H1 (cell line): ENCODE measurements at regions not wholly inside any gene's neighbourhood (a gene's known extent, or its start where the extent isn't known, plus 50 kb on each side); places are given as distances from the start of the nearest gene placed in this dataset.

Experiments used
- CTCF ChIA-PET: fragments of 300-600 bp; sonication (Branson Sonifier 250); formaldehyde crosslinking; loops from one replicate; lab custom pipeline; 2021; ENCODE audit not compliant: partially characterized antibody; lab: Charles Lee
- POLR2A ChIA-PET: fragments of 300-600 bp; sonication (Branson Sonifier 250); formaldehyde crosslinking; loops from one replicate; lab custom pipeline; 2021; ENCODE audit warnings: inconsistent platforms; ENCODE audit not compliant: partially characterized antibody; lab: Charles Lee
- DNase-seq, 2 experiments: peaks; one replicate each; pipeline versions ENCODE4 v3.0.0 to v3.0.0-alpha.2; 2010 to 2022; ENCODE audit warnings: low spot score in 2 of 2, low read depth in 1 of 2, mixed read lengths in 1 of 2
- FAIRE-seq: peaks from 2 replicates; lab custom pipeline; 2011; peaks lifted over from hg19 to GRCh38; lab: Jason Lieb, UNC
- H2AFZ ChIP-seq: 2 replicates; pipeline ENCODE4 v1.8.1; 2012; ENCODE audit warnings: low read length, inconsistent platforms
- H2AK5ac ChIP-seq: 2 replicates; pipeline ENCODE4 v1.6.1; 2013; ENCODE audit warnings: low read depth, low read length
- H2BK120ac ChIP-seq: replicated peaks from 2 replicates; pipeline ENCODE3; 2013; ENCODE audit warnings: low read depth, low read length, inconsistent platforms
- H2BK12ac ChIP-seq: 2 replicates; pipeline ENCODE4 v1.6.1; 2013; ENCODE audit warnings: low read depth, low read length
- H2BK15ac ChIP-seq: 2 replicates; pipeline ENCODE4 v1.6.1; 2013; ENCODE audit warnings: low read length
- H2BK20ac ChIP-seq: 2 replicates; pipeline ENCODE4 v1.6.1; 2013; ENCODE audit warnings: low read length
- H2BK5ac ChIP-seq: 2 replicates; pipeline ENCODE4 v1.6.1; 2013; ENCODE audit warnings: low read depth, low read length
- H3K14ac ChIP-seq: 2 replicates; pipeline ENCODE4 v1.6.1; 2013; ENCODE audit warnings: inconsistent platforms; ENCODE audit not compliant: insufficient read length
- H3K18ac ChIP-seq: 2 replicates; pipeline ENCODE4 v1.6.1; 2013; ENCODE audit warnings: low read length; ENCODE audit errors: extremely low read depth
- H3K23ac ChIP-seq: 2 replicates; pipeline ENCODE4 v1.6.1; 2013; ENCODE audit warnings: inconsistent platforms; ENCODE audit not compliant: insufficient read length
- H3K23me2 ChIP-seq: 2 replicates; pipeline ENCODE4 v1.6.1; 2013; ENCODE audit warnings: low read depth, low read length
- H3K27ac ChIP-seq: 2 replicates; pipeline ENCODE4 v1.6.1; 2011; ENCODE audit warnings: low read depth, low read length, inconsistent platforms
- H3K27me3 ChIP-seq, 4 experiments: replicated peaks in 1 of 4; 1 replicate in 1 of 4; 2 replicates in 3 of 4; pipeline versions ENCODE4 v1.6.1 to v1.8.1; 2011 to 2013; ENCODE audit warnings: low read length in 3 of 4, mild to moderate bottlenecking in 3 of 4, inconsistent platforms in 2 of 4, mixed read lengths in 2 of 4, moderate library complexity in 1 of 4; ENCODE audit not compliant: control insufficient read depth in 3 of 4, insufficient read depth in 3 of 4; ENCODE audit errors: extremely low read depth in 1 of 4
- H3K36me3 ChIP-seq, 4 experiments: 2 replicates each; pipeline versions ENCODE4 v1.6.1 to v1.8.1; 2011 to 2013; ENCODE audit warnings: mild to moderate bottlenecking in 4 of 4, low read length in 3 of 4, moderate library complexity in 2 of 4, control low read depth in 1 of 4, inconsistent platforms in 1 of 4; ENCODE audit not compliant: insufficient read depth in 4 of 4, control insufficient read depth in 2 of 4
- H3K4ac ChIP-seq: replicated peaks from 2 replicates; pipeline ENCODE3; 2013; ENCODE audit warnings: low read length, low read depth, mixed read lengths, inconsistent platforms; ENCODE audit not compliant: insufficient read length
- H3K4me1 ChIP-seq, 4 experiments: replicated peaks in 1 of 4; 1 replicate in 1 of 4; 2 replicates in 3 of 4; pipeline versions ENCODE4 v1.6.1 to v1.8.1; 2011 to 2013; ENCODE audit warnings: low read length in 3 of 4, inconsistent platforms in 2 of 4, mixed read lengths in 1 of 4; ENCODE audit not compliant: insufficient read depth in 4 of 4, control insufficient read depth in 3 of 4
- H3K4me2 ChIP-seq, 2 experiments: 2 replicates each; pipeline versions ENCODE4 v1.6.1 to v1.8.1; 2011 to 2013; ENCODE audit warnings: low read depth in 2 of 2, low read length in 2 of 2, control low read depth in 1 of 2, inconsistent platforms in 1 of 2, mild to moderate bottlenecking in 1 of 2; ENCODE audit not compliant: insufficient read depth in 1 of 2
- H3K4me3 ChIP-seq, 4 experiments: fragments of 200-600, 300-600 bp in 1 of 4; sonication (generic), shearing (Covaris generic), sonication (Bioruptor Twin) in 1 of 4; 2 replicates each; pipeline versions ENCODE4 v1.5.1 to v1.8.1; 2011 to 2016; ENCODE audit warnings: low read length in 4 of 4, low read depth in 3 of 4, control low read depth in 2 of 4, inconsistent platforms in 2 of 4, mild to moderate bottlenecking in 2 of 4, mixed read lengths in 1 of 4, moderate library complexity in 1 of 4; ENCODE audit not compliant: insufficient read depth in 2 of 4; ENCODE audit errors: extremely low read depth in 1 of 4
- H3K56ac ChIP-seq: replicated peaks from 2 replicates; pipeline ENCODE3; 2013; ENCODE audit warnings: low read depth, mild to moderate bottlenecking, mixed read lengths, low read length, inconsistent platforms; ENCODE audit not compliant: insufficient read length
- H3K79me1 ChIP-seq: 2 replicates; pipeline ENCODE4 v1.6.1; 2013; ENCODE audit warnings: low read depth, low read length, control low read depth
- H3K79me2 ChIP-seq, 2 experiments: 2 replicates each; pipeline versions ENCODE4 v1.6.1 to v1.8.1; 2012 to 2013; ENCODE audit warnings: low read length in 2 of 2, mild to moderate bottlenecking in 2 of 2, inconsistent platforms in 1 of 2; ENCODE audit not compliant: insufficient read depth in 2 of 2, control insufficient read depth in 1 of 2
- H3K9ac ChIP-seq, 4 experiments: replicated peaks in 1 of 4; 1 replicate in 1 of 4; 2 replicates in 3 of 4; pipeline versions ENCODE4 v1.6.1 to v1.8.1; 2011 to 2013; ENCODE audit warnings: low read depth in 3 of 4, low read length in 3 of 4, control low read depth in 2 of 4, mild to moderate bottlenecking in 2 of 4, moderate library complexity in 2 of 4, inconsistent platforms in 1 of 4; ENCODE audit errors: extremely low read depth in 1 of 4
- H3K9me3 ChIP-seq, 2 experiments: 2 replicates each; pipeline versions ENCODE4 v1.6.1 to v1.8.1; 2012 to 2013; ENCODE audit warnings: mild to moderate bottlenecking in 2 of 2, moderate library complexity in 2 of 2, control low read depth in 1 of 2, inconsistent platforms in 1 of 2, low read depth in 1 of 2, low read length in 1 of 2, mixed read lengths in 1 of 2; ENCODE audit not compliant: insufficient read depth in 2 of 2
- H4K20me1 ChIP-seq, 2 experiments: replicated peaks in 1 of 2; 2 replicates each; pipeline versions ENCODE3 to v1.8.1; 2011 to 2013; ENCODE audit warnings: inconsistent platforms in 2 of 2, low read length in 2 of 2, mild to moderate bottlenecking in 1 of 2; ENCODE audit not compliant: insufficient read depth in 2 of 2, control insufficient read depth in 1 of 2
- H4K5ac ChIP-seq: 2 replicates; pipeline ENCODE4 v1.6.1; 2013; ENCODE audit warnings: low read length, low read depth, mixed read lengths, inconsistent platforms; ENCODE audit not compliant: insufficient read length
- H4K8ac ChIP-seq: 2 replicates; pipeline ENCODE4 v1.8.0; 2013; ENCODE audit warnings: mild to moderate bottlenecking, moderate library complexity, low read length, inconsistent platforms; ENCODE audit not compliant: insufficient read depth; ENCODE audit errors: extremely low read depth
- H4K91ac ChIP-seq: replicated peaks from 2 replicates; pipeline ENCODE3; 2013; ENCODE audit warnings: low read length, mixed read lengths, inconsistent platforms; ENCODE audit not compliant: insufficient read length
- CEBPB ChIP-seq: IDR thresholded peaks from 2 replicates; pipeline ENCODE4 v1.6.1; 2012; ENCODE audit warnings: low read depth, low read length
- CHD1 ChIP-seq: IDR thresholded peaks from 2 replicates; pipeline ENCODE4 v1.6.1; 2012; ENCODE audit warnings: low read depth, low read length, improper control_type of control experiment
- CTBP2 ChIP-seq: IDR thresholded peaks from 2 replicates; pipeline ENCODE4 v1.7.0; 2011; ENCODE audit warnings: borderline replicate concordance, mild to moderate bottlenecking, moderate library complexity, mixed read lengths, low read length; ENCODE audit not compliant: insufficient read depth, insufficient read length
- EZH2 ChIP-seq: fragments of 200-600 bp; sonication (generic); IDR thresholded peaks from 2 replicates; pipeline ENCODE4 v1.7.1; 2012; ENCODE audit warnings: low read depth, mild to moderate bottlenecking, moderate library complexity, low read length, inconsistent platforms; ENCODE audit not compliant: severe bottlenecking
- GABPA ChIP-seq: IDR thresholded peaks from 2 replicates; pipeline ENCODE4 v1.6.1; 2011; ENCODE audit warnings: mild to moderate bottlenecking, low read length, moderate library complexity, borderline replicate concordance; ENCODE audit not compliant: insufficient read depth
- KDM1A ChIP-seq: fragments of 200-600, 300-600 bp; sonication (generic); IDR thresholded peaks from 2 replicates; pipeline ENCODE4 v1.7.1; 2016; ENCODE audit warnings: mild to moderate bottlenecking, low read length, borderline replicate concordance
- MAFK ChIP-seq: IDR thresholded peaks from 2 replicates; pipeline ENCODE4 v1.6.1; 2012; ENCODE audit warnings: low read depth, mild to moderate bottlenecking, improper control_type of control experiment, low read length
- NANOG ChIP-seq: IDR thresholded peaks from 2 replicates; pipeline ENCODE4 v1.6.1; 2011; ENCODE audit warnings: low read length, low read depth, mild to moderate bottlenecking, inconsistent platforms; ENCODE audit not compliant: insufficient read depth, poor library complexity, severe bottlenecking
- PHF8 ChIP-seq: fragments of 200-600 bp; sonication (generic); conservative IDR thresholded peaks from 2 replicates; pipeline ENCODE4 v1.7.1; 2012; ENCODE audit warnings: low read depth, mild to moderate bottlenecking, inconsistent platforms, low read length, moderate library complexity
- RBBP5 ChIP-seq: IDR thresholded peaks from 2 replicates; pipeline ENCODE4 v1.7.1; 2012; ENCODE audit warnings: low read depth, mild to moderate bottlenecking, inconsistent platforms, low read length, moderate library complexity, borderline replicate concordance
- SIRT6 ChIP-seq: IDR thresholded peaks from one replicate; pipeline ENCODE4 v1.7.1; 2012; ENCODE audit warnings: low read length, inconsistent platforms
- TBP ChIP-seq: IDR thresholded peaks from 2 replicates; pipeline ENCODE4 v1.6.1; 2011; ENCODE audit warnings: low read depth, low read length, improper control_type of control experiment
- ZNF274 ChIP-seq: IDR thresholded peaks from 2 replicates; pipeline ENCODE4 v1.7.0; 2012; ENCODE audit warnings: low read length, borderline replicate concordance; ENCODE audit errors: extremely low read depth
- WGBS, 2 experiments: shearing (Covaris generic) in 1 of 2; methylation state at CpG; one replicate each; pipeline versions ENCODE4 v1.1.6 to v1.1.7; 2013 to 2015; ENCODE audit warnings: low lambda C conversion rate in 2 of 2, mixed read lengths in 2 of 2, inconsistent platforms in 1 of 2, low coverage in 1 of 2, missing lambda C conversion rate in 1 of 2; ENCODE audit not compliant: insufficient replicate concordance in 2 of 2, insufficient coverage in 1 of 2, insufficient read length in 1 of 2; ENCODE audit errors: extremely low coverage in 1 of 2, missing lambda C conversion rate in 1 of 2; 5-methylcytosine and 5-hydroxymethylcytosine counted together
- TF ChIP-seq, protein P1 (sequence below): IDR thresholded peaks from 2 replicates; pipeline ENCODE4 v1.6.1; 2011; ENCODE audit warnings: low read length, improper control_type of control experiment

DNA sequence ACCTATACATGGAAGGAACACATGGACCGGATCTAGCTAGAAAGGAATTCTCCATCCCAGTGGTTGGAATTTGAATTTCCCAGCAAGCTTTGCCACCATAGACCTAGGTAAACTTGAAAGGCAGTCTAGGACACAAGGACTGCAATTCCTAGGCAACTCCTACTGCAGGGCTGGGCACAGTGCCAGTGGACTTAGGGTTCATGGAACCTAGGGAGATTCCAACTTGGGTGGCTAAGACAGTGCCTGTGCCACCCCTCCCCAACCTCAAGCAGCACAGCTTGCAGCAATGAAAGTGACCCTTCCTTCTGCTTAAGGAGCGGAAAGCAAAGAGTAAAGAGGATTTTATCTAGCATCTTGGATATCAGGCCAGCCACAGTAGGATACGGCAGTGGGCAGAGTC, 663.3 kb downstream of the ELAVL2 start:
- Histone ChIP-seq H2BK120ac (no peak overlapping the region), H4K8ac (no peak overlapping the region), H2BK5ac (no peak overlapping the region), H3K14ac (no peak overlapping the region), H3K27me3 (no peaks in the 10 kb centered on the region), H4K5ac (no peak overlapping the region), H2AFZ (no peak overlapping the region), H3K23ac (no peak overlapping the region), H3K9ac (no peak overlapping the region), H2BK15ac (no peak overlapping the region), H2BK20ac (no peak overlapping the region), H3K79me1 (no peaks in the 10 kb centered on the region), H3K4ac (no peak overlapping the region), H3K9me3 (no peaks in the 10 kb centered on the region), H4K91ac (no peak overlapping the region), H3K56ac (no peak overlapping the region), H3K4me2 (no peak overlapping the region), H3K23me2 (no peaks in the 10 kb centered on the region), H2BK12ac (no peak overlapping the region), H3K4me1 (no peaks in the 10 kb centered on the region), H4K20me1 (no peaks in the 10 kb centered on the region), H2AK5ac (no peak overlapping the region), H3K18ac (no peak overlapping the region), H3K27ac (no peak overlapping the region), H3K36me3 (no peaks in the 10 kb centered on the region), H3K79me2 (no peaks in the 10 kb centered on the region), H3K4me3 (no peak overlapping the region)
- ChIA-PET CTCF (interaction anchor here (1.1 kb wide), 1 partner anchor 10 kb away, joined by 3 read pairs; no protein-coding TSS in a partner anchor), POLR2A (no interaction called here)
- no peak for DNase-seq
- 94% methylated on average over 3 of the region's 3 CpGs; no CpG with 5 or more reads in 1 of the 2 experiments for WGBS, 2 experiments
- FAIRE-seq, result no peak
- no peak for TF ChIP-seq SIRT6
- no peak for TF ChIP-seq RBBP5
- TF ChIP-seq, protein P1, sequence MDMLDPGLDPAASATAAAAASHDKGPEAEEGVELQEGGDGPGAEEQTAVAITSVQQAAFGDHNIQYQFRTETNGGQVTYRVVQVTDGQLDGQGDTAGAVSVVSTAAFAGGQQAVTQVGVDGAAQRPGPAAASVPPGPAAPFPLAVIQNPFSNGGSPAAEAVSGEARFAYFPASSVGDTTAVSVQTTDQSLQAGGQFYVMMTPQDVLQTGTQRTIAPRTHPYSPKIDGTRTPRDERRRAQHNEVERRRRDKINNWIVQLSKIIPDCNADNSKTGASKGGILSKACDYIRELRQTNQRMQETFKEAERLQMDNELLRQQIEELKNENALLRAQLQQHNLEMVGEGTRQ, result no peak
- TF ChIP-seq MAFK, result no peak
- no peak for TF ChIP-seq TBP
- TF ChIP-seq GABPA, result no peak
- TF ChIP-seq CEBPB, result no peak
- no peak for TF ChIP-seq CTBP2
- TF ChIP-seq EZH2, result no peak
- no peak for TF ChIP-seq ZNF274
- TF ChIP-seq KDM1A, result no peak
- TF ChIP-seq CHD1, result no peak
- TF ChIP-seq NANOG, result no peak
- TF ChIP-seq PHF8, result no peak
